ENCODE measurements at regions not wholly inside any gene's neighbourhood (a gene's known extent, or its start where the extent isn't known, plus 50 kb on each side); places are given as distances from the start of the nearest gene placed in this dataset.

- Histone ChIP-seq H3K27ac (ENCODE audit: low read depth in 1 of 2, low read length in 1 of 2) (no peak overlapping the region), H3K27me3 (ENCODE audit: control insufficient read depth in 2 of 2, insufficient read depth in 1 of 2, low read length in 1 of 2) (no peaks in the 10 kb centered on the region), H3K9me3 (ENCODE audit: control insufficient read depth in 2 of 2, insufficient read depth in 1 of 2, low read length in 1 of 2) (no peaks in the 10 kb centered on the region), H3K4me1 (ENCODE audit: control insufficient read depth in 2 of 2, insufficient read depth in 2 of 2, low read length in 2 of 2) (no peaks in the 10 kb centered on the region), H3K36me3 (ENCODE audit: control insufficient read depth in 2 of 2, insufficient read depth in 2 of 2, low read length in 1 of 2) (no peaks in the 10 kb centered on the region), H3K4me3 (ENCODE audit: low read length in 2 of 2) (no peak overlapping the region)
- no peak for DNase-seq (ENCODE audit: low read depth in 6 of 9, low spot score in 9 of 9)
- WGBS: 79% methylated on average over 2 of the region's 2 CpGs
Observed at GRCh38 chr2:153143540-153143939, 335.0 kb downstream of the RPRM start.

GRCh38 chr2:153140498-153140897 is 338.1 kb downstream of the RPRM start:
- Histone ChIP-seq H3K4me3 (ENCODE audit: low read length in 2 of 2) (no peak overlapping the region), H3K27me3 (ENCODE audit: control insufficient read depth in 2 of 2, insufficient read depth in 1 of 2, low read length in 1 of 2) (no peaks in the 10 kb centered on the region), H3K9me3 (ENCODE audit: control insufficient read depth in 2 of 2, insufficient read depth in 1 of 2, low read length in 1 of 2) (no peaks in the 10 kb centered on the region), H3K4me1 (ENCODE audit: control insufficient read depth in 2 of 2, insufficient read depth in 2 of 2, low read length in 2 of 2) (no peaks in the 10 kb centered on the region), H3K27ac (ENCODE audit: low read depth in 1 of 2, low read length in 1 of 2) (no peak overlapping the region), H3K36me3 (ENCODE audit: control insufficient read depth in 2 of 2, insufficient read depth in 2 of 2, low read length in 1 of 2) (no peaks in the 10 kb centered on the region)
- DNase-seq (ENCODE audit: low read depth in 6 of 9, low spot score in 9 of 9): no peak
- 97% methylated on average over 1 of the region's 1 CpG for WGBS

- no peak for DNase-seq (ENCODE audit: low read depth in 6 of 9, low spot score in 9 of 9)
- Histone ChIP-seq H3K4me1 (ENCODE audit: control insufficient read depth in 2 of 2, insufficient read depth in 2 of 2, low read length in 2 of 2) (no peaks in the 10 kb centered on the region), H3K36me3 (ENCODE audit: control insufficient read depth in 2 of 2, insufficient read depth in 2 of 2, low read length in 1 of 2) (no peaks in the 10 kb centered on the region), H3K4me3 (ENCODE audit: low read length in 2 of 2) (no peak overlapping the region), H3K27me3 (ENCODE audit: control insufficient read depth in 2 of 2, insufficient read depth in 1 of 2, low read length in 1 of 2) (no peaks in the 10 kb centered on the region), H3K9me3 (ENCODE audit: control insufficient read depth in 2 of 2, insufficient read depth in 1 of 2, low read length in 1 of 2) (no peaks in the 10 kb centered on the region), H3K27ac (ENCODE audit: low read depth in 1 of 2, low read length in 1 of 2) (no peak overlapping the region)
- 92% methylated on average over 2 of the region's 2 CpGs for WGBS
Observed at GRCh38 chr2:153138651-153139375, 339.7 kb downstream of the RPRM start.

DNA sequence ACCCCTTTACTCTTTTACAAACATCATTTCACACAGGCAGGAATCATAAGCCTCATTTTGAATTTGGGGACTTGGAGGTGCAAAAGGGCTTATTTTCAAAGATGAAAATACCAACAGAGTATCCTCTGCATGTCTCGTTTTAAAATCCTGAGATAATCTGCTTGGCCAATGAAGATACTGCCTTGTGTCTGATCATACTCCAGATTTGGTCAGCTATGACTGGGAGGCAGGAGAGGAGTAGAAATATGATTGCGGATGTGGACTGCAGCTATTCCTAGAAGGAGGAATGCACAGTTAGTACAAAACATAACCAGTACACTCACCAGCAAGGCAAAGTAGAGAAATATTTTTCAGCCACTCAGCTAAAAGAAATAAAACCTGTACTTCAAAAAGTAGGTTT is 342.3 kb downstream of the RPRM start:
- Histone ChIP-seq H3K9me3 (ENCODE audit: control insufficient read depth in 2 of 2, insufficient read depth in 1 of 2, low read length in 1 of 2) (no peaks in the 10 kb centered on the region), H3K27me3 (ENCODE audit: control insufficient read depth in 2 of 2, insufficient read depth in 1 of 2, low read length in 1 of 2) (no peaks in the 10 kb centered on the region), H3K36me3 (ENCODE audit: control insufficient read depth in 2 of 2, insufficient read depth in 2 of 2, low read length in 1 of 2) (no peaks in the 10 kb centered on the region), H3K4me1 (ENCODE audit: control insufficient read depth in 2 of 2, insufficient read depth in 2 of 2, low read length in 2 of 2) (no peaks in the 10 kb centered on the region), H3K27ac (ENCODE audit: low read depth in 1 of 2, low read length in 1 of 2) (no peak overlapping the region), H3K4me3 (ENCODE audit: low read length in 2 of 2) (no peak overlapping the region)
- no peak for DNase-seq (ENCODE audit: low read depth in 6 of 9, low spot score in 9 of 9)
- 93% methylated on average over 2 of the region's 2 CpGs for WGBS

GRCh38 chr2:153134725-153135124 is 343.8 kb downstream of the RPRM start:
- Histone ChIP-seq H3K27ac (ENCODE audit: low read depth in 1 of 2, low read length in 1 of 2) (no peak overlapping the region), H3K4me3 (ENCODE audit: low read length in 2 of 2) (no peak overlapping the region), H3K4me1 (ENCODE audit: control insufficient read depth in 2 of 2, insufficient read depth in 2 of 2, low read length in 2 of 2) (no peaks in the 10 kb centered on the region), H3K27me3 (ENCODE audit: control insufficient read depth in 2 of 2, insufficient read depth in 1 of 2, low read length in 1 of 2) (no peaks in the 10 kb centered on the region), H3K36me3 (ENCODE audit: control insufficient read depth in 2 of 2, insufficient read depth in 2 of 2, low read length in 1 of 2) (no peaks in the 10 kb centered on the region), H3K9me3 (ENCODE audit: control insufficient read depth in 2 of 2, insufficient read depth in 1 of 2, low read length in 1 of 2) (no peaks in the 10 kb centered on the region)
- 95% methylated on average over 1 of the region's 1 CpG for WGBS
- no peak for DNase-seq (ENCODE audit: low read depth in 6 of 9, low spot score in 9 of 9)

DNA sequence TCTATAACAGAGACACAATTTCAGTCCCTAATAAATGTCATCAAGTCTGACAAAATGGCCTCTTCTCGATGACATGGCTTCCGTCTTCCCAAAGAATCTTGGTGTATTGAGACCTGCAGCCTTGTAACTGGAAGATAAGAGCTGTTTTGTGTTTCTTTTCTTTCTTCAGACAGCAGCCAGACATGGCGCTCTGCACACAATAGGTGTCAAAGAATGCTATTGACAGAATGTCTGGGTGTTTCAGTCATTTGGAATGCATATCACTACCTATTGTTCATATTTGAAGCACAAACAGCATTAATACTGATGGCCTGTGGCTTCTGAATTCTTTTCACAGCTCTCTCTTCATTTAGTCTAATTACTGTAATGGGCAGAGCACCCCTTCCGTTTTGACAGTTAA is 344.8 kb downstream of the RPRM start:
- Histone ChIP-seq H3K4me3 (ENCODE audit: low read length in 2 of 2) (no peak overlapping the region), H3K9me3 (ENCODE audit: control insufficient read depth in 2 of 2, insufficient read depth in 1 of 2, low read length in 1 of 2) (no peaks in the 10 kb centered on the region), H3K4me1 (ENCODE audit: control insufficient read depth in 2 of 2, insufficient read depth in 2 of 2, low read length in 2 of 2) (no peaks in the 10 kb centered on the region), H3K27ac (ENCODE audit: low read depth in 1 of 2, low read length in 1 of 2) (no peak overlapping the region), H3K36me3 (ENCODE audit: control insufficient read depth in 2 of 2, insufficient read depth in 2 of 2, low read length in 1 of 2) (no peaks in the 10 kb centered on the region), H3K27me3 (ENCODE audit: control insufficient read depth in 2 of 2, insufficient read depth in 1 of 2, low read length in 1 of 2) (no peaks in the 10 kb centered on the region)
- WGBS: 93% methylated on average over 4 of the region's 4 CpGs
- DNase-seq (ENCODE audit: low read depth in 6 of 9, low spot score in 9 of 9): no peak

DNA sequence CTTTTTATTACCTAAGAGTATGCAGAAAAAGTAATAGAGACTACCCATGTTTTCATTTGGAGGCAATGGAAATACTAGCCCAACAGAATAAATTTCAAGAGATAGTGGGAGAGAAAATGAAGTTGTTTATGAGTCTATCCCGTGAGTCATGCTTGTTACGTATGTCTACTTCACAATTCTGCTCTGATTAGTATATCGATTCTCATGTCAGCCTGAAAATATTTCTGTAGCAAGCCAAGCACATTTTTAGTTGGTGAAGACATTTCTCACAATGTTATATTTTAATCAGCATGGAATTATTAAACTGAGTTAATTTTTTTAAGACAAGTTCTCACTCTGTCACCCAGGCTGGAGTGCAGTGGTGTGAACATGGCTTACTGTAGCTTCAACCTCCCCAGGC is 346.1 kb downstream of the RPRM start:
- DNase-seq (ENCODE audit: low read depth in 6 of 9, low spot score in 9 of 9): no peak
- 92% methylated on average over 3 of the region's 3 CpGs for WGBS
- no peak overlapping the region for H3K4me3 ChIP-seq (ENCODE audit: low read length in 2 of 2)
- no peaks in the 10 kb centered on the region for H3K4me1 ChIP-seq (ENCODE audit: control insufficient read depth in 2 of 2, insufficient read depth in 2 of 2, low read length in 2 of 2)
- H3K27ac ChIP-seq (ENCODE audit: low read depth in 1 of 2, low read length in 1 of 2): no peak overlapping the region
- H3K36me3 ChIP-seq (ENCODE audit: control insufficient read depth in 2 of 2, insufficient read depth in 2 of 2, low read length in 1 of 2): no peaks in the 10 kb centered on the region
- H3K27me3 ChIP-seq (ENCODE audit: control insufficient read depth in 2 of 2, insufficient read depth in 1 of 2, low read length in 1 of 2): no peaks in the 10 kb centered on the region
- no peaks in the 10 kb centered on the region for H3K9me3 ChIP-seq (ENCODE audit: control insufficient read depth in 2 of 2, insufficient read depth in 1 of 2, low read length in 1 of 2)

- 97% methylated on average over 1 of the region's 1 CpG for WGBS
Observed at GRCh38 chr2:153115141-153115540, 363.4 kb downstream of the RPRM start.

DNA sequence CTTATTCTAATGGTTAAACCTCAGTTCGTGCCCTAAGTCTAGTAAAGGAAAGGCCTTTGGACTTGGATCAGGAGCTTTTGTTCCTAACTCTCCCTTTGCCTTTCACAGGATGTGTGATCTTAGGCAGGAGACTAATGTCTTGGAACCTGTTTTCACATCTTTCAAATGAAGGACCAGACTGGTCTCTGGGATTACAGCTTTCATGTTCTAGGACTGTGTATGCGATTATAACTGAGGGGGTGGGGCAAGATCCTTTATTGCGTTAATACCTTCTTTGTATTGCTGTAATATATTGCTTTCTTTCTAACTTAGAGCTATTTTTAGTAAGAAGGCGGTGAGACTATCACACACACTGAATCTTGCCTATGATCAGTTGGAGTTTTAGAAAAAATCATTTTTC is 368.1 kb downstream of the RPRM start:
- Histone ChIP-seq H3K4me1 (ENCODE audit: control insufficient read depth in 2 of 2, insufficient read depth in 2 of 2, low read length in 2 of 2) (no peaks in the 10 kb centered on the region), H3K27ac (ENCODE audit: low read depth in 1 of 2, low read length in 1 of 2) (no peak overlapping the region), H3K36me3 (ENCODE audit: control insufficient read depth in 2 of 2, insufficient read depth in 2 of 2, low read length in 1 of 2) (no peaks in the 10 kb centered on the region), H3K9me3 (ENCODE audit: control insufficient read depth in 2 of 2, insufficient read depth in 1 of 2, low read length in 1 of 2) (no peaks in the 10 kb centered on the region), H3K4me3 (ENCODE audit: low read length in 2 of 2) (no peak overlapping the region), H3K27me3 (ENCODE audit: control insufficient read depth in 2 of 2, insufficient read depth in 1 of 2, low read length in 1 of 2) (no peaks in the 10 kb centered on the region)
- no peak for DNase-seq (ENCODE audit: low read depth in 6 of 9, low spot score in 9 of 9)
- whole genome bisulfite sequencing: 88% methylated on average over 4 of the region's 4 CpGs

More at GRCh38 chr2:153115141-153115540, 363.4 kb downstream of the RPRM start:
- Histone ChIP-seq H3K4me3 (ENCODE audit: low read length in 2 of 2) (no peak overlapping the region), H3K36me3 (ENCODE audit: control insufficient read depth in 2 of 2, insufficient read depth in 2 of 2, low read length in 1 of 2) (no peaks in the 10 kb centered on the region), H3K4me1 (ENCODE audit: control insufficient read depth in 2 of 2, insufficient read depth in 2 of 2, low read length in 2 of 2) (no peaks in the 10 kb centered on the region), H3K27ac (ENCODE audit: low read depth in 1 of 2, low read length in 1 of 2) (no peak overlapping the region), H3K9me3 (ENCODE audit: control insufficient read depth in 2 of 2, insufficient read depth in 1 of 2, low read length in 1 of 2) (no peaks in the 10 kb centered on the region), H3K27me3 (ENCODE audit: control insufficient read depth in 2 of 2, insufficient read depth in 1 of 2, low read length in 1 of 2) (no peaks in the 10 kb centered on the region)
- DNase-seq (ENCODE audit: low read depth in 6 of 9, low spot score in 9 of 9): no peak
